Esophagus squamous epithelium (tissue), 4 donors: ENCODE measurements at regions not wholly inside any gene's neighbourhood (a gene's known extent, or its start where the extent isn't known, plus 50 kb on each side); places are given as distances from the start of the nearest gene placed in this dataset.

Experiments
- POLR2A ChIP-seq, 4 donors: fragments of 450-650 bp; IDR thresholded peaks; one replicate each; pipeline ENCODE4 v1.6.1; 2017; ENCODE audit warnings: antibody characterized with exemption in 4 of 4, mild to moderate bottlenecking in 4 of 4, moderate library complexity in 3 of 4
- TF ChIP-seq, protein P1 (sequence below), 6 experiments: fragments of 450-650 bp in 4 of 6; fragments of 200-600 bp in 2 of 6; sonication (generic) in 2 of 6; IDR thresholded peaks; one replicate each; pipeline ENCODE4 v1.5.1; 2016 to 2019; ENCODE audit warnings: antibody characterized with exemption in 6 of 6, mild to moderate bottlenecking in 4 of 6, moderate library complexity in 4 of 6

DNA sequence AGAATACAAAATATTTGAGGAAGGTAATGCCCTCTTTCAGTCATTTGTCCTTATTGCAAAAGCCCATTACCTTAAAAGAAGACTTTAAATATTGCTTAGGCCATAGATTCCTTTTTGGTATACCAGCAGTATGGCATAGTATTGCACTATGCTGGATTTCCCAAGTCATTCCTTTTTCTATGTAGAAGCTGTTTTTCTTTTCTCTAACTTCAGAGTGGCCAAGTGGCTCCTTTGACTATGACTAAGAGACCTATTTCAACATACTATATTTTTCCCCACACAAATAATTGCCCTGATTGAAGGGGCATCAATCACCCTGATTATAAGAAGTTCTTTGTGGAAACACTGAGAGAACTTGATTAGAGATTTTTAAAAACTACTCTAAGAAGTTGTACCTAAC lies 68.6 kb downstream of the UFM1 start:
- TF ChIP-seq, protein P1, sequence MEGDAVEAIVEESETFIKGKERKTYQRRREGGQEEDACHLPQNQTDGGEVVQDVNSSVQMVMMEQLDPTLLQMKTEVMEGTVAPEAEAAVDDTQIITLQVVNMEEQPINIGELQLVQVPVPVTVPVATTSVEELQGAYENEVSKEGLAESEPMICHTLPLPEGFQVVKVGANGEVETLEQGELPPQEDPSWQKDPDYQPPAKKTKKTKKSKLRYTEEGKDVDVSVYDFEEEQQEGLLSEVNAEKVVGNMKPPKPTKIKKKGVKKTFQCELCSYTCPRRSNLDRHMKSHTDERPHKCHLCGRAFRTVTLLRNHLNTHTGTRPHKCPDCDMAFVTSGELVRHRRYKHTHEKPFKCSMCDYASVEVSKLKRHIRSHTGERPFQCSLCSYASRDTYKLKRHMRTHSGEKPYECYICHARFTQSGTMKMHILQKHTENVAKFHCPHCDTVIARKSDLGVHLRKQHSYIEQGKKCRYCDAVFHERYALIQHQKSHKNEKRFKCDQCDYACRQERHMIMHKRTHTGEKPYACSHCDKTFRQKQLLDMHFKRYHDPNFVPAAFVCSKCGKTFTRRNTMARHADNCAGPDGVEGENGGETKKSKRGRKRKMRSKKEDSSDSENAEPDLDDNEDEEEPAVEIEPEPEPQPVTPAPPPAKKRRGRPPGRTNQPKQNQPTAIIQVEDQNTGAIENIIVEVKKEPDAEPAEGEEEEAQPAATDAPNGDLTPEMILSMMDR (IDR thresholded peaks at IDR 0.05): no peak
- TF ChIP-seq POLR2A (IDR thresholded peaks at IDR 0.05): no peak
